H1 (cell line): ENCODE measurements at regions not wholly inside any gene's neighbourhood (a gene's known extent, or its start where the extent isn't known, plus 50 kb on each side); places are given as distances from the start of the nearest gene placed in this dataset.

ENCODE experiments used
- CTCF ChIA-PET: fragments of 300-600 bp; sonication (Branson Sonifier 250); formaldehyde crosslinking; loops from one replicate; lab custom pipeline; 2021; ENCODE audit not compliant: partially characterized antibody; lab: Charles Lee
- POLR2A ChIA-PET: fragments of 300-600 bp; sonication (Branson Sonifier 250); formaldehyde crosslinking; loops from one replicate; lab custom pipeline; 2021; ENCODE audit warnings: inconsistent platforms; ENCODE audit not compliant: partially characterized antibody; lab: Charles Lee
- DNase-seq, 2 experiments: peaks; one replicate each; pipeline versions ENCODE4 v3.0.0 to v3.0.0-alpha.2; 2010 to 2022; ENCODE audit warnings: low spot score in 2 of 2, low read depth in 1 of 2, mixed read lengths in 1 of 2
- FAIRE-seq: peaks from 2 replicates; lab custom pipeline; 2011; peaks lifted over from hg19 to GRCh38; lab: Jason Lieb, UNC
- H2AFZ ChIP-seq: 2 replicates; pipeline ENCODE4 v1.8.1; 2012; ENCODE audit warnings: low read length, inconsistent platforms
- H2AK5ac ChIP-seq: 2 replicates; pipeline ENCODE4 v1.6.1; 2013; ENCODE audit warnings: low read depth, low read length
- H2BK120ac ChIP-seq: replicated peaks from 2 replicates; pipeline ENCODE3; 2013; ENCODE audit warnings: low read depth, low read length, inconsistent platforms
- H2BK12ac ChIP-seq: 2 replicates; pipeline ENCODE4 v1.6.1; 2013; ENCODE audit warnings: low read depth, low read length
- H2BK15ac ChIP-seq: 2 replicates; pipeline ENCODE4 v1.6.1; 2013; ENCODE audit warnings: low read length
- H2BK20ac ChIP-seq: 2 replicates; pipeline ENCODE4 v1.6.1; 2013; ENCODE audit warnings: low read length
- H2BK5ac ChIP-seq: 2 replicates; pipeline ENCODE4 v1.6.1; 2013; ENCODE audit warnings: low read depth, low read length
- H3K14ac ChIP-seq: 2 replicates; pipeline ENCODE4 v1.6.1; 2013; ENCODE audit warnings: inconsistent platforms; ENCODE audit not compliant: insufficient read length
- H3K18ac ChIP-seq: 2 replicates; pipeline ENCODE4 v1.6.1; 2013; ENCODE audit warnings: low read length; ENCODE audit errors: extremely low read depth
- H3K23ac ChIP-seq: 2 replicates; pipeline ENCODE4 v1.6.1; 2013; ENCODE audit warnings: inconsistent platforms; ENCODE audit not compliant: insufficient read length
- H3K23me2 ChIP-seq: 2 replicates; pipeline ENCODE4 v1.6.1; 2013; ENCODE audit warnings: low read depth, low read length
- H3K27ac ChIP-seq: 2 replicates; pipeline ENCODE4 v1.6.1; 2011; ENCODE audit warnings: low read depth, low read length, inconsistent platforms
- H3K27me3 ChIP-seq, 4 experiments: replicated peaks in 1 of 4; 1 replicate in 1 of 4; 2 replicates in 3 of 4; pipeline versions ENCODE4 v1.6.1 to v1.8.1; 2011 to 2013; ENCODE audit warnings: low read length in 3 of 4, mild to moderate bottlenecking in 3 of 4, inconsistent platforms in 2 of 4, mixed read lengths in 2 of 4, moderate library complexity in 1 of 4; ENCODE audit not compliant: control insufficient read depth in 3 of 4, insufficient read depth in 3 of 4; ENCODE audit errors: extremely low read depth in 1 of 4
- H3K36me3 ChIP-seq, 4 experiments: 2 replicates each; pipeline versions ENCODE4 v1.6.1 to v1.8.1; 2011 to 2013; ENCODE audit warnings: mild to moderate bottlenecking in 4 of 4, low read length in 3 of 4, moderate library complexity in 2 of 4, control low read depth in 1 of 4, inconsistent platforms in 1 of 4; ENCODE audit not compliant: insufficient read depth in 4 of 4, control insufficient read depth in 2 of 4
- H3K4ac ChIP-seq: replicated peaks from 2 replicates; pipeline ENCODE3; 2013; ENCODE audit warnings: low read length, low read depth, mixed read lengths, inconsistent platforms; ENCODE audit not compliant: insufficient read length
- H3K4me1 ChIP-seq, 4 experiments: replicated peaks in 1 of 4; 1 replicate in 1 of 4; 2 replicates in 3 of 4; pipeline versions ENCODE4 v1.6.1 to v1.8.1; 2011 to 2013; ENCODE audit warnings: low read length in 3 of 4, inconsistent platforms in 2 of 4, mixed read lengths in 1 of 4; ENCODE audit not compliant: insufficient read depth in 4 of 4, control insufficient read depth in 3 of 4
- H3K4me2 ChIP-seq, 2 experiments: 2 replicates each; pipeline versions ENCODE4 v1.6.1 to v1.8.1; 2011 to 2013; ENCODE audit warnings: low read depth in 2 of 2, low read length in 2 of 2, control low read depth in 1 of 2, inconsistent platforms in 1 of 2, mild to moderate bottlenecking in 1 of 2; ENCODE audit not compliant: insufficient read depth in 1 of 2
- H3K4me3 ChIP-seq, 4 experiments: fragments of 200-600, 300-600 bp in 1 of 4; sonication (generic), shearing (Covaris generic), sonication (Bioruptor Twin) in 1 of 4; 2 replicates each; pipeline versions ENCODE4 v1.5.1 to v1.8.1; 2011 to 2016; ENCODE audit warnings: low read length in 4 of 4, low read depth in 3 of 4, control low read depth in 2 of 4, inconsistent platforms in 2 of 4, mild to moderate bottlenecking in 2 of 4, mixed read lengths in 1 of 4, moderate library complexity in 1 of 4; ENCODE audit not compliant: insufficient read depth in 2 of 4; ENCODE audit errors: extremely low read depth in 1 of 4
- H3K56ac ChIP-seq: replicated peaks from 2 replicates; pipeline ENCODE3; 2013; ENCODE audit warnings: low read depth, mild to moderate bottlenecking, mixed read lengths, low read length, inconsistent platforms; ENCODE audit not compliant: insufficient read length
- H3K79me1 ChIP-seq: 2 replicates; pipeline ENCODE4 v1.6.1; 2013; ENCODE audit warnings: low read depth, low read length, control low read depth
- H3K79me2 ChIP-seq, 2 experiments: 2 replicates each; pipeline versions ENCODE4 v1.6.1 to v1.8.1; 2012 to 2013; ENCODE audit warnings: low read length in 2 of 2, mild to moderate bottlenecking in 2 of 2, inconsistent platforms in 1 of 2; ENCODE audit not compliant: insufficient read depth in 2 of 2, control insufficient read depth in 1 of 2
- H3K9ac ChIP-seq, 4 experiments: replicated peaks in 1 of 4; 1 replicate in 1 of 4; 2 replicates in 3 of 4; pipeline versions ENCODE4 v1.6.1 to v1.8.1; 2011 to 2013; ENCODE audit warnings: low read depth in 3 of 4, low read length in 3 of 4, control low read depth in 2 of 4, mild to moderate bottlenecking in 2 of 4, moderate library complexity in 2 of 4, inconsistent platforms in 1 of 4; ENCODE audit errors: extremely low read depth in 1 of 4
- H3K9me3 ChIP-seq, 2 experiments: 2 replicates each; pipeline versions ENCODE4 v1.6.1 to v1.8.1; 2012 to 2013; ENCODE audit warnings: mild to moderate bottlenecking in 2 of 2, moderate library complexity in 2 of 2, control low read depth in 1 of 2, inconsistent platforms in 1 of 2, low read depth in 1 of 2, low read length in 1 of 2, mixed read lengths in 1 of 2; ENCODE audit not compliant: insufficient read depth in 2 of 2
- H4K20me1 ChIP-seq, 2 experiments: replicated peaks in 1 of 2; 2 replicates each; pipeline versions ENCODE3 to v1.8.1; 2011 to 2013; ENCODE audit warnings: inconsistent platforms in 2 of 2, low read length in 2 of 2, mild to moderate bottlenecking in 1 of 2; ENCODE audit not compliant: insufficient read depth in 2 of 2, control insufficient read depth in 1 of 2
- H4K5ac ChIP-seq: 2 replicates; pipeline ENCODE4 v1.6.1; 2013; ENCODE audit warnings: low read length, low read depth, mixed read lengths, inconsistent platforms; ENCODE audit not compliant: insufficient read length
- H4K8ac ChIP-seq: 2 replicates; pipeline ENCODE4 v1.8.0; 2013; ENCODE audit warnings: mild to moderate bottlenecking, moderate library complexity, low read length, inconsistent platforms; ENCODE audit not compliant: insufficient read depth; ENCODE audit errors: extremely low read depth
- H4K91ac ChIP-seq: replicated peaks from 2 replicates; pipeline ENCODE3; 2013; ENCODE audit warnings: low read length, mixed read lengths, inconsistent platforms; ENCODE audit not compliant: insufficient read length
- ASH2L ChIP-seq: fragments of 200-600, 300-600 bp; sonication (generic); IDR thresholded peaks from one replicate; pipeline ENCODE4 v1.7.1; 2017; ENCODE audit warnings: low read length
- BACH1 ChIP-seq: IDR thresholded peaks from 2 replicates; pipeline ENCODE4 v1.6.1; 2012; ENCODE audit warnings: low read length, improper control_type of control experiment
- BCL11A ChIP-seq, 2 experiments: IDR thresholded peaks; one replicate each; pipeline ENCODE4 v1.6.1; 2011; ENCODE audit warnings: low read depth in 2 of 2, low read length in 2 of 2, mild to moderate bottlenecking in 2 of 2
- EP300 ChIP-seq, 2 experiments: IDR thresholded peaks; 1 replicate in 1 of 2; 2 replicates in 1 of 2; pipeline ENCODE4 v1.6.1; 2011 to 2012; ENCODE audit warnings: low read depth in 2 of 2, low read length in 2 of 2, mild to moderate bottlenecking in 2 of 2, borderline replicate concordance in 1 of 2, inconsistent platforms in 1 of 2, moderate library complexity in 1 of 2
- FOSL1 ChIP-seq: IDR thresholded peaks from 2 replicates; pipeline ENCODE4 v1.6.1; 2011; ENCODE audit warnings: mild to moderate bottlenecking, low read depth, low read length, moderate library complexity; ENCODE audit not compliant: insufficient read depth
- MAFK ChIP-seq: IDR thresholded peaks from 2 replicates; pipeline ENCODE4 v1.6.1; 2012; ENCODE audit warnings: low read depth, mild to moderate bottlenecking, improper control_type of control experiment, low read length
- PHF8 ChIP-seq: fragments of 200-600 bp; sonication (generic); conservative IDR thresholded peaks from 2 replicates; pipeline ENCODE4 v1.7.1; 2012; ENCODE audit warnings: low read depth, mild to moderate bottlenecking, inconsistent platforms, low read length, moderate library complexity
- RXRA ChIP-seq: IDR thresholded peaks from 2 replicates; pipeline ENCODE4 v1.6.1; 2011; ENCODE audit warnings: low read depth, mild to moderate bottlenecking, low read length, moderate library complexity; ENCODE audit not compliant: insufficient read depth
- SIRT6 ChIP-seq: IDR thresholded peaks from one replicate; pipeline ENCODE4 v1.7.1; 2012; ENCODE audit warnings: low read length, inconsistent platforms
- SIX5 ChIP-seq: IDR thresholded peaks from 2 replicates; pipeline ENCODE4 v1.6.1; 2011; ENCODE audit warnings: mild to moderate bottlenecking, low read depth, low read length
- WGBS, 2 experiments: shearing (Covaris generic) in 1 of 2; methylation state at CpG; one replicate each; pipeline versions ENCODE4 v1.1.6 to v1.1.7; 2013 to 2015; ENCODE audit warnings: low lambda C conversion rate in 2 of 2, mixed read lengths in 2 of 2, inconsistent platforms in 1 of 2, low coverage in 1 of 2, missing lambda C conversion rate in 1 of 2; ENCODE audit not compliant: insufficient replicate concordance in 2 of 2, insufficient coverage in 1 of 2, insufficient read length in 1 of 2; ENCODE audit errors: extremely low coverage in 1 of 2, missing lambda C conversion rate in 1 of 2; 5-methylcytosine and 5-hydroxymethylcytosine counted together
- TF ChIP-seq, protein P1 (sequence below): IDR thresholded peaks from 2 replicates; pipeline ENCODE4 v1.6.1; 2012; ENCODE audit warnings: inconsistent platforms
- TF ChIP-seq, protein P2 (sequence below), 3 experiments: IDR thresholded peaks; 1 replicate in 2 of 3; 2 replicates in 1 of 3; pipeline versions ENCODE4 v1.5.1 to v1.6.1; 2011; ENCODE audit warnings: low read length in 3 of 3, mild to moderate bottlenecking in 3 of 3, inconsistent platforms in 2 of 3, low read depth in 1 of 3, moderate library complexity in 1 of 3; ENCODE audit not compliant: insufficient read depth in 1 of 3; ENCODE audit errors: control extremely low read depth in 1 of 3

DNA sequence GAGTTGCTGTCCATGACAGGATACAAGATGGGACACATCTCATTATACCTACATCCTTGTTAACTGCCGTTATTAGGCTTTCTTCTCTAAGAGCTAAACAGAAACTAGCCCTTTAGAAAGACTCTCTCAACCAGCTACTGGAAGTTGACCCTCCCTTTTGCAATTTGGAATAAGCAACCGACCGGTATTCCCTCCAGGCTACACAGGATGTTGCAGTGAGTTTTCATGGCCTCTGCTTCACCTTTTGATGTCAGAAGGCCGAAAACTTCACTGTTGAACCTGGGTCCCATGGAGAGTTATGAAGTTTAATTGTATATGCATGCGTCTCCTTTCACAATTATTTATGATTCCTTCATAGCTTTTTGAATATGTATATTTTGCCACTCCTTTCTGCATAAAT is 1042.5 kb upstream of the SPRY2 start:
- no peak overlapping the region for H3K23ac ChIP-seq
- no peak overlapping the region for H3K14ac ChIP-seq
- H3K4ac ChIP-seq = no peak overlapping the region
- no peaks in the 10 kb centered on the region for H3K79me1 ChIP-seq
- no peak for DNase-seq
- H4K91ac ChIP-seq = no peak overlapping the region
- 99% methylated on average over 5 of the region's 5 CpGs; no CpG with 5 or more reads in 1 of the 2 experiments for WGBS, 2 experiments
- no peaks in the 10 kb centered on the region for H3K23me2 ChIP-seq
- H3K27ac ChIP-seq = no peak overlapping the region
- no peak overlapping the region for H2BK20ac ChIP-seq
- no peak overlapping the region for H2AK5ac ChIP-seq
- no peaks in the 10 kb centered on the region for H4K20me1 ChIP-seq
- no peak overlapping the region for H3K18ac ChIP-seq
- H3K36me3 ChIP-seq = no peaks in the 10 kb centered on the region
- H3K9me3 ChIP-seq = no peaks in the 10 kb centered on the region
- no peak overlapping the region for H2BK15ac ChIP-seq
- no peak overlapping the region for H3K9ac ChIP-seq
- H3K56ac ChIP-seq = no peak overlapping the region
- no peak overlapping the region for H3K4me2 ChIP-seq
- no peak overlapping the region for H2AFZ ChIP-seq
- no peak overlapping the region for H4K5ac ChIP-seq
- no peak overlapping the region for H4K8ac ChIP-seq
- H2BK120ac ChIP-seq = no peak overlapping the region
- H3K4me1 ChIP-seq = peaks cover 0 to 2% (median 0%) of the 10 kb centered on the region in 4 experiments; a peak in 2 of 7 replicates
- ChIA-PET CTCF (interaction anchor here (1.1 kb wide), 1 partner anchor 10 kb away, joined by 4 read pairs; no protein-coding TSS in a partner anchor), POLR2A (no interaction called here)
- H3K4me3 ChIP-seq = no peak overlapping the region
- H2BK5ac ChIP-seq = no peak overlapping the region
- no peaks in the 10 kb centered on the region for H3K79me2 ChIP-seq
- peak overlapping the region; percentile 50; the same call in 1 of the 2 replicates for H2BK12ac ChIP-seq
- no peak for FAIRE-seq
- H3K27me3 ChIP-seq = no peaks in the 10 kb centered on the region
- TF ChIP-seq, protein P1, sequence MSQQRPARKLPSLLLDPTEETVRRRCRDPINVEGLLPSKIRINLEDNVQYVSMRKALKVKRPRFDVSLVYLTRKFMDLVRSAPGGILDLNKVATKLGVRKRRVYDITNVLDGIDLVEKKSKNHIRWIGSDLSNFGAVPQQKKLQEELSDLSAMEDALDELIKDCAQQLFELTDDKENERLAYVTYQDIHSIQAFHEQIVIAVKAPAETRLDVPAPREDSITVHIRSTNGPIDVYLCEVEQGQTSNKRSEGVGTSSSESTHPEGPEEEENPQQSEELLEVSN = no peak
- no peak for TF ChIP-seq PHF8
- TF ChIP-seq BCL11A (IDR thresholded peaks at IDR 0.05; ENCODE audit: low read depth in 2 of 2, low read length in 2 of 2) = no peak
- TF ChIP-seq, protein P2, sequence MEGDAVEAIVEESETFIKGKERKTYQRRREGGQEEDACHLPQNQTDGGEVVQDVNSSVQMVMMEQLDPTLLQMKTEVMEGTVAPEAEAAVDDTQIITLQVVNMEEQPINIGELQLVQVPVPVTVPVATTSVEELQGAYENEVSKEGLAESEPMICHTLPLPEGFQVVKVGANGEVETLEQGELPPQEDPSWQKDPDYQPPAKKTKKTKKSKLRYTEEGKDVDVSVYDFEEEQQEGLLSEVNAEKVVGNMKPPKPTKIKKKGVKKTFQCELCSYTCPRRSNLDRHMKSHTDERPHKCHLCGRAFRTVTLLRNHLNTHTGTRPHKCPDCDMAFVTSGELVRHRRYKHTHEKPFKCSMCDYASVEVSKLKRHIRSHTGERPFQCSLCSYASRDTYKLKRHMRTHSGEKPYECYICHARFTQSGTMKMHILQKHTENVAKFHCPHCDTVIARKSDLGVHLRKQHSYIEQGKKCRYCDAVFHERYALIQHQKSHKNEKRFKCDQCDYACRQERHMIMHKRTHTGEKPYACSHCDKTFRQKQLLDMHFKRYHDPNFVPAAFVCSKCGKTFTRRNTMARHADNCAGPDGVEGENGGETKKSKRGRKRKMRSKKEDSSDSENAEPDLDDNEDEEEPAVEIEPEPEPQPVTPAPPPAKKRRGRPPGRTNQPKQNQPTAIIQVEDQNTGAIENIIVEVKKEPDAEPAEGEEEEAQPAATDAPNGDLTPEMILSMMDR (IDR thresholded peaks at IDR 0.05; ENCODE audit: control extremely low read depth in 1 of 3, insufficient read depth in 1 of 3, low read depth in 1 of 3, low read length in 3 of 3) = no peak
- no peak for TF ChIP-seq SIRT6
- TF ChIP-seq SIX5 = no peak
- TF ChIP-seq RXRA = no peak
- no peak for TF ChIP-seq ASH2L
- TF ChIP-seq EP300 (IDR thresholded peaks at IDR 0.05; ENCODE audit: borderline replicate concordance in 1 of 2, low read depth in 2 of 2, low read length in 2 of 2) = no peak
- no peak for TF ChIP-seq MAFK
- no peak for TF ChIP-seq BACH1
- TF ChIP-seq FOSL1 = no peak
